CD4-positive, alpha-beta T cell treated with Interleukin-4 for 1 hour (primary cell): ENCODE measurements at regions not wholly inside any gene's neighbourhood (a gene's known extent, or its start where the extent isn't known, plus 50 kb on each side); places are given as distances from the start of the nearest gene placed in this dataset.
"Not testable (repeated sequence)": the region's sequence is repeated elsewhere in the genome, so short reads cannot be mapped to it uniquely, and the experiment has no call there.

Experiments used
- DNase-seq, 2 donors: peaks; one replicate each; pipeline ENCODE4 v3.0.0-alpha.2; 2020 to 2022

DNA sequence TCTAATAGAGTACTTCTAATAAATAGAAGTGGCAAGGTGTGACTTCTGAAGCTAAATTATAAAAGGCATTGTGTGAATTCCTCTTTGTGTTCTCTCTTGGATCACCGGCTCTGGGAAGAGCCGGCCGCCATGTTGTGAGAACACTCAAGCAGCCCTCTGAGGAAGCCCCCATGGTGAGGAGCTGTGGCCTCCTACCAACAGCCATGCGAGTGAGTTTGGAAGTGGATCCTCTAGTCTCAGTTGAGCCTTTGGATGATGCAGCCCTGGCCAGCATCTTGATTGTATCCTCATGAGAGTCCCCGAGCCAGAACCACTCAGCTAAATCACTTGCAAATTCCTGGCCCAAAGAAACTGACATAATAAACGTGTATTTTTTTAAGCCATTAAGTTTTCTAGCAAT, 94.5 kb upstream of the CARD11 start:
- no peak for DNase-seq

- DNase-seq = no peak
These were observed 95.3 kb upstream of the CARD11 start for GRCh38 chr7:3138997-3139396.

DNA sequence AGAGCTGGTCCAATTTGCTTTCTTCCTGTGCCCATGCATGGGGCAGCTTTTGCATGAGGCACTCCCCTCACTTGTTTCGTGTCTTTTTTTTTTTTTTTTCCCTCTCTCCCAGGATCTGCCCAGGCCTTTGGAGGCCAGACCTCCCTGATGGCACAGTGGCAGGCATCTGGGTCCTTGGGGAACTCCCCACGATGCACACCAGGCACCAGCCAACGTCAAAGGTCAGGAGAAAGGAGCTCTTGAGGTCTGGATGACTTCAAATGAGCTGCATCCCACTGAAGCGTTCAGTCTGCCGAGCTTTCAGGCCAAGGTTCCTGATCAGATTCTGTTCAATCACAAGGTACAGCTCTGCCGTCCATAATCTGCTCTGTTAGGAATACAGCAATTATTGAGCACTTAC, 97.2 kb upstream of the CARD11 start:
- no peak for DNase-seq

- DNase-seq = no peak
These were observed 97.7 kb upstream of the CARD11 start for GRCh38 chr7:3141326-3141725.

GRCh38 chr7:3143869-3144775, 100.5 kb upstream of the CARD11 start:
- no peak for DNase-seq

- not testable (repeated sequence) for DNase-seq
These were observed 101.1 kb upstream of the CARD11 start for GRCh38 chr7:3144776-3145125.

GRCh38 chr7:3146571-3147226, 103.0 kb upstream of the CARD11 start:
- DNase-seq = peak in 1 of 2 donors; percentile 13

DNA sequence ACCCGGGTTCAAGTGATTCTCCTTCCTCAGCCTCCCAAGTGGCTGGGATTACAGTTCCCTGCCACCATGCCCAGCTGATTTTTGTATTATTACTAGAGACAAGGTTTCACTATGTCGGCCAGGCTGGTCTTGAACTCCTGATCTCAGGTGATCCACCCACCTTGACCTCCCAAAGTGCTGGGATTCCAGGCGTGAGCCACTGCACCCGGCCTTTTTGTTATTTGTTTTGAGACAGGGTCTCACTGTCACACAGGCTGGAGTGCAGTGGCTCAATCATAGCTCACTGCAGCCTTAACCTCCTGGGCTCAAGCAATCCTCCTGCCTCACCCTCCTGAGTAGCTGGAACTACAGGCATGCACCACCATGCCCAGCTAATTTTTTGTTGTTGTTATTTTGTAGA, 104.8 kb upstream of the CARD11 start:
- DNase-seq = not testable (repeated sequence)

- DNase-seq = no peak
These were observed 105.7 kb upstream of the CARD11 start for GRCh38 chr7:3149231-3149995.

- DNase-seq = no peak
These were observed 106.4 kb upstream of the CARD11 start for GRCh38 chr7:3150027-3150426.

DNA sequence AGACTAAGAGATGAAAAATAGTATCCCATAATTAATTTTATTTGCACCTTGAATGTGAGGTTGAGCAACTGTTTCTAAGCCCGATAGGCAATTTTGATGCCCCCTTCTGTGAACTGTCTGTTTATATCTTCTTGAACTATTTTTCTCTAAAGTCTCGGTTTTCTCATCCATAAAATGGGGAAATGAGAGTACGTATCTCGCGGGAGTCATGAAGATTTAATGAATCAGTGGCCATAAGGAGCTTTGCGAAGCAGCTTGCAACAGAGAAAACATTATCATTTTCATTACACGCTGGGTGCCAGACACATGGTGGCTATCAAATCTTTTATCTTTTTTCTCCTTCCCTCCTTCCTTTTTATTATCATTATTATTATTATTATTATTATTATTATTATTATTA, 108.1 kb upstream of the CARD11 start:
- DNase-seq = no peak

DNA sequence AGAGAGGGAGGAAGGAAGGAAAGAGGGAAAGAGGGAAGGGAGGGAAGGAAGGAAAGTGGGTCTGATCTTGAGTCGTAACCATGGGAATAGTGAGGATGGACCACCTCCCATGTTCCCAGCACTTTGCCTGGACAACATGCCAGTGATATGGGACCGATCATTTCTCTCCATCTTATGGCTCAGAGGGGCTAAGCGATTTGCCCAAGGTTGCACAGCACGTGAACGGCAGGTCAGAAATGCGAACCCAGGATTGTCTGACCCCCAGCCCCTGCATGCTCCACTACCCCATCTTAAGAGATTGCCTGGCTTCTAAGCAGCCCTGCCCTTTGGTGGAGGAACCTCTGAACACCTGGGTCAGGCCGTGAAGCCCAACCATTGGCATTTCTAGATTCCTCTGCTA, 109.0 kb upstream of the CARD11 start:
- DNase-seq = no peak

DNA sequence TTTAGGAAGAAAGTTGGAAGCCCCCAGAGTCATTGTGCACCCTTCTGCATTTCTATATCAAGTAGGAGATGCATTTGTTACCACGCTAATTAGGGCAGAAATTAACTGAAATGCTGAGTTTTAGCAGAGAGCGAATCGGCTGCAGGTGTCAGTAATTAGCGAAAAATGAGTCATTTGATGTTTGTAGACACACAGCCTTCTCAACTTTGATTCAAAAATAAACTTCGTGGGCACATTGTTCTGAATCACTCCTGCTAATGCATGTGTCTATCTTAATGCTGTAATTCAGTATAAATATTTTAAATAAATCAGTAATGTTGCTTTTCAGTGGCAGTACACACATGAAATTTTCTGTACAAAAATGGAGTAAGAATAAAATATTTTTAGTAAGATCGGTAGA, 109.5 kb upstream of the CARD11 start:
- DNase-seq = no peak

DNA sequence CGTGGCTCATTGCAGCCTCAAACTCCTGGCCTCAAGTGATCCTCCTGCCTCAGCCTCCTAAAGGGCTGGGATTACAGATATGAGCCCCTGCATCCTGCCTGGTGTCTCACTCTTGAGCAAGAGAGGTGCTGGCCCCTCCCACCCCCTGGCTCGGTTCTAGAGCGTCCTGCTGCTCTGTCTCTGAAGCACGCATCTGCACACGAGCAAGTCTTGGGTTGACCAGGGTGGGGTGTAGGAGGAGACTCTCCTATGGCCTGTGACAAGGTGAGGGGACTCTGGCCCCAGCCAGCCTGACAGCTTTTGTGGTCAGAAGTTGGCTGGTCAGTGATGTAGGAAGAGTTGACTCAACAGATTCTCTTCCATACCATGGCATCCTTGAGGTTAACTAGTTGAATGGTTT, 110.7 kb upstream of the CARD11 start:
- DNase-seq = no peak

DNA sequence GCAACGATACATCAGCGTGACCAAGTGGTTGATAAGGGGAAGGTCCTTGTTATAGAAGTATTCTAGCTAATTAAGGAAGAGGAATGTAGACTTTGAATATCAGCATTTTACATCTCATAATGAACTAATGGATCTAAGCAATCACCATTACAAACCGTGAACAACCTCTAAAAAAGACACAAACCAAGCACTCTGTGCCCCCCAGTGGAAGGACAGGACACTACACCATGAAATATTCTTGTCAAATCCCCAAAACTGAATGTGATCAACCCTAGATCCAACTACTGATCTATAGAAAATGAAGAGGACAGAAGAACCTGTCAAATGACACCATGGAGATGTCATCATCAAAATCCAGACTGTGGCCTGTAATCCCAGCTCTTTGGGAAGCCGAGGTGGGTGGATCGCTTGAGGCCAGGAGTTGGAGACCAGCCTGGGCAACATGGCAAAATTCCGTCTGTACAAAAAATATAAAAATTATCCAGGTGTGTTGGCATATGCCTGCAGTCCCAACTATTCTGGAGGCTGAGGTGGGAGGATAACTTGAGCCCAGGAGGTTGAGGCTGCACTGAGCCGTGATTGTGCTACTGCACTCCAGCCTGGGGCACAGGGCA, 111.3 kb upstream of the CARD11 start:
- peak; percentile 66 to 76 for DNase-seq

- no peak for DNase-seq
These were observed 112.8 kb upstream of the CARD11 start for GRCh38 chr7:3156508-3156907.

DNA sequence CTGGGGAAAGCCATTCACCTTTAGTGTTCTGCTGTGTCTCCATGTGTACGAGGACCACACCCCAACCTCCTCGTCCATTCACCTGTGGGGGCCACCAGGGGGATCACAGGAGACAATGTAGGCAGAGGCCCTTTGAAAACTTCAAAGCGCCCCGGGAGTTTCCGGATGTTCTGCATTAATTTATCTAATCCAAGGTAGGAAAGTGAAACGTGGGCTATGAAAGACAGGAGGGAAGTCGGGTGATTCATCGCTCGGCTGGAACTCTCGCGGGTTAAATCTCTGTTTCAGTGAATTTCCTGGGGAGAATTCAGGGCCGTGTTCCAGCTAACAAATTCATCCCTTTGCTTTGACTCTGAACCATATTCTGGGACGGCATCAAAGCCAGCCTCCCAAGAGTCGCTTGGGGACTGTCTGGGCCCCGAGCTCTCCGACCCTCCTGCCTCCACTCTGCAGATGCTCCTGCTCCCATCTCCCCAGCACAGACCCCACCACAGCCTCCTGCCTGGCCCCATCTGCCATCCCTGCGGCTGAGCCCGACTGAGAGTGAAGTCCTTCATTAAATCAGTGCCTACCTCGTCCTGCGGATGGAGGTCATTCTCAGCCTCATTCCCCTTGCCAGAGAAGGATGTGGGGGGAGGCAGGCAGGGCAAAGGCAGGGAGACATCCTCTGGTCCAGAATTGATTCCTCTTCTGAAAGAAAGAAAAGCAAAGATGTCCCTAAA, 114.1 kb upstream of the CARD11 start:
- no peak for DNase-seq

- no peak for DNase-seq
These were observed 114.7 kb upstream of the CARD11 start for GRCh38 chr7:3158341-3158760.

DNA sequence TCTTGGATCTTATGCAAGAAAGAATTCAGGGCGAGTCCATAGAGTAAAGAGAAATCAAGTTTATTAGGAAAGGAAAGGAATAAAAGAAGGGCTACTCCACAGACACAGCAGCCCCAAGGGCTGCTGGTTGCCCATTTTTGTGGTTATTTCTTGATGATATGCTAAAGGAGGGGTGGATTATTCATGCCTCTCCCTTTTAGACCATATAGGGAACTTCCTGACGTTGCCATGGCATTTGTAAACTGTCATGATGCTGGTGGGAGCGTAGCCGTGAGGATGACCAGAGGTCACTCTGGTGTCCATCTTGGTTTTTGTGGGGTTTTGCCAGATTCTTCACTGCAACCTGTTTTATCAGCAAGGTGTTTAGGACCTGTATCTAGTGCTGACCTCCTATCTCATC, 115.4 kb upstream of the CARD11 start:
- DNase-seq = no peak

DNA sequence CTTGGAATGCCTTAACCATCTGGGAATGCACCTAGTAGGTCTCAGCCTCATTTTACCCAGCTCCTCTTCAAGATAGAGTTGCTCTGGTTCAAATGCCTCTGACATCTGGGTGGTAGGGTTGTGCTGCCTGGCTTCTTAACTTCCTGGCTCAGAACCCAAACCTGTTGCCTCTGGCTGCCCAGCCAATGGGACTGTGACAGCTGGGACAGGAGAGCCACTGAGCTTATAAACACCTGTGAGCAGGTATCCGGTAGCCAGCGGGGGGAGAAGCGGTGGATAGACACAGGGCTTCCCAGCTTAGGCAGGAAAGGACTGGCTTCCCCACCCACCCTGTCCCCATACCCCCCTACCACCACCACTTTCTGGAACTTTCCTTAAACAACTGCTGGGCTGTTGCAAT, 115.8 kb upstream of the CARD11 start:
- DNase-seq = no peak

DNA sequence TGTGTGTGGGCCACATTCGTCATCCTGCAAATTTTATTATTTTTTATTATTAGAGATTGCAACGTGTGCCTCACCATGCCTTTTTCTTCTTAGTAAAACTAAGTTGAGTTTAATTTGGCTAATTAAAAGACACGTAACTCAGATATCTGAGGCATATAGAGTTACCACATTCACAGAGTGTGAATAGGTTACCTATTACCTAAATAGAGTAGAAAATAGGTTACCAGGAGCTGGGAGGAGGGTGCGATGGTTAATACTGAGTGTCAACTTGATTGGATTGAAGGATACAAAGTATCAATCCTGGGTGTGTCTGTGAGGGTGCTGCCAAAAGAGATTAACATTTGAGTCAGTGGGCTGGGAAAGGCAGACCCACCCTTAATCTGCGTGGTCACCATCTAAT, 116.3 kb upstream of the CARD11 start:
- DNase-seq = not testable (repeated sequence)

- no peak for DNase-seq
These were observed 118.6 kb upstream of the CARD11 start for GRCh38 chr7:3162289-3162688.

- not testable (repeated sequence) for DNase-seq
These were observed 119.1 kb upstream of the CARD11 start for GRCh38 chr7:3162798-3163197.
